ENCODE measurements at regions not wholly inside any gene's neighbourhood (a gene's known extent, or its start where the extent isn't known, plus 50 kb on each side); places are given as distances from the start of the nearest gene placed in this dataset.

- DNase-seq (ENCODE audit: low read depth) = no peak
Observed at GRCh38 chr1:228894442-228894989, 159.2 kb downstream of the RHOU start.

GRCh38 chr1:228897901-228898300 lies 162.6 kb downstream of the RHOU start:
- DNase-seq (ENCODE audit: low read depth) = no peak

- no peak for DNase-seq (ENCODE audit: low read depth)
Observed at GRCh38 chr1:228898582-228898992, 163.3 kb downstream of the RHOU start.

GRCh38 chr1:228899421-228899956 lies 164.2 kb downstream of the RHOU start:
- DNase-seq (ENCODE audit: low read depth) = no peak

- no peak for DNase-seq (ENCODE audit: low read depth)
Observed at GRCh38 chr1:228900099-228900885, 165.0 kb downstream of the RHOU start.

GRCh38 chr1:228900886-228901392 lies 165.7 kb downstream of the RHOU start:
- no peak for DNase-seq (ENCODE audit: low read depth)

GRCh38 chr1:228901936-228902681 lies 166.8 kb downstream of the RHOU start:
- no peak for DNase-seq (ENCODE audit: low read depth)

GRCh38 chr1:228902781-228903433 lies 167.6 kb downstream of the RHOU start:
- DNase-seq (ENCODE audit: low read depth) = no peak

GRCh38 chr1:228903434-228904071 lies 168.3 kb downstream of the RHOU start:
- DNase-seq (ENCODE audit: low read depth) = no peak

- no peak for DNase-seq (ENCODE audit: low read depth)
Observed at GRCh38 chr1:228904222-228904621, 168.9 kb downstream of the RHOU start.

- no peak for DNase-seq (ENCODE audit: low read depth)
Observed at GRCh38 chr1:228905701-228906101, 170.4 kb downstream of the RHOU start.

GRCh38 chr1:228906223-228906860 lies 171.1 kb downstream of the RHOU start:
- DNase-seq (ENCODE audit: low read depth) = no peak

- no peak for DNase-seq (ENCODE audit: low read depth)
Observed at GRCh38 chr1:228911225-228912210, 176.2 kb downstream of the RHOU start.

- DNase-seq (ENCODE audit: low read depth) = no peak
Observed at GRCh38 chr1:228913626-228914414, 178.5 kb downstream of the RHOU start.

GRCh38 chr1:228914700-228915099 lies 179.4 kb downstream of the RHOU start:
- DNase-seq (ENCODE audit: low read depth) = no peak

- DNase-seq (ENCODE audit: low read depth) = no peak
Observed at GRCh38 chr1:228917342-228917741, 182.1 kb downstream of the RHOU start.

- DNase-seq (ENCODE audit: low read depth) = no peak
Observed at GRCh38 chr1:228917755-228918154, 182.5 kb downstream of the RHOU start.

GRCh38 chr1:228918335-228918734 lies 183.1 kb downstream of the RHOU start:
- DNase-seq (ENCODE audit: low read depth) = no peak

GRCh38 chr1:228919914-228920313 lies 184.6 kb downstream of the RHOU start:
- no peak for DNase-seq (ENCODE audit: low read depth)

Data from T-helper 22 cell (primary cell).